Fibroblast of lung (primary cell): ENCODE measurements at regions not wholly inside any gene's neighbourhood (a gene's known extent, or its start where the extent isn't known, plus 50 kb on each side); places are given as distances from the start of the nearest gene placed in this dataset.

ENCODE experiments used
- DNase-seq, 2 donors: peaks; one replicate each; pipeline versions ENCODE4 v3.0.0 to v3.0.0-alpha.2; 2010; ENCODE audit warnings: low read depth in 2 of 2
- H2AFZ ChIP-seq: 2 replicates; pipeline ENCODE4 v1.5.1; 2012; ENCODE audit warnings: low read length, control low read depth, inconsistent platforms
- H3K27ac ChIP-seq: 2 replicates; pipeline ENCODE4 v1.5.1; 2011; ENCODE audit warnings: low read length, control low read depth; ENCODE audit not compliant: insufficient read depth
- H3K27me3 ChIP-seq: 2 replicates; pipeline ENCODE4 v1.5.1; 2011; ENCODE audit warnings: mild to moderate bottlenecking, low read length; ENCODE audit not compliant: control insufficient read depth, insufficient read depth
- H3K36me3 ChIP-seq: 2 replicates; pipeline ENCODE4 v1.5.1; 2011; ENCODE audit warnings: low read length; ENCODE audit not compliant: control insufficient read depth, insufficient read depth
- H3K4me1 ChIP-seq: 2 replicates; pipeline ENCODE4 v1.5.1; 2011; ENCODE audit warnings: low read length; ENCODE audit not compliant: control insufficient read depth, insufficient read depth; ENCODE audit errors: extremely low read depth
- H3K4me2 ChIP-seq: 2 replicates; pipeline ENCODE4 v1.5.1; 2011; ENCODE audit warnings: low read length, control low read depth; ENCODE audit not compliant: insufficient read depth; ENCODE audit errors: extremely low read depth
- H3K4me3 ChIP-seq, 4 experiments: fragments of 200-600 bp in 1 of 4; sonication (generic) in 1 of 4; replicated peaks in 1 of 4; 2 replicates each; pipeline ENCODE4 v1.5.1; 2011 to 2016; ENCODE audit warnings: low read length in 4 of 4, low read depth in 3 of 4, mild to moderate bottlenecking in 3 of 4, control low read depth in 2 of 4, inconsistent platforms in 1 of 4, mixed read lengths in 1 of 4; ENCODE audit not compliant: insufficient read depth in 1 of 4; ENCODE audit errors: control extremely low read depth in 1 of 4
- H3K79me2 ChIP-seq: 2 replicates; pipeline ENCODE4 v1.5.1; 2012; ENCODE audit warnings: mild to moderate bottlenecking, low read length, inconsistent platforms; ENCODE audit not compliant: control insufficient read depth, insufficient read depth
- H3K9ac ChIP-seq: 2 replicates; pipeline ENCODE4 v1.5.1; 2011; ENCODE audit warnings: mild to moderate bottlenecking, low read length, control low read depth; ENCODE audit not compliant: insufficient read depth
- H3K9me3 ChIP-seq: 2 replicates; pipeline ENCODE4 v1.5.1; 2012; ENCODE audit warnings: low read depth, low read length; ENCODE audit not compliant: control insufficient read depth, insufficient read depth
- H4K20me1 ChIP-seq: 2 replicates; pipeline ENCODE4 v1.5.1; 2011; ENCODE audit warnings: low read length; ENCODE audit not compliant: control insufficient read depth, insufficient read depth; ENCODE audit errors: extremely low read depth
- EZH2 ChIP-seq: IDR thresholded peaks from 2 replicates; pipeline ENCODE4 v1.5.1; 2012; ENCODE audit warnings: low read length, control low read depth, mild to moderate bottlenecking; ENCODE audit errors: missing control alignments
- TF ChIP-seq, protein P1 (sequence below), 2 donors: IDR thresholded peaks in 1 of 2; conservative IDR thresholded peaks in 1 of 2; 1 replicate in 1 of 2; 2 replicates in 1 of 2; pipeline ENCODE4 v1.5.1; 2011 to 2012; ENCODE audit warnings: low read length in 2 of 2, control low read depth in 1 of 2, inconsistent platforms in 1 of 2, low read depth in 1 of 2, mild to moderate bottlenecking in 1 of 2

GRCh38 chr4:85268961-85269360 is 206.0 kb upstream of the ARHGAP24 start:
- no peak overlapping the region for H3K27ac ChIP-seq
- TF ChIP-seq EZH2: no peak
- TF ChIP-seq, protein P1, sequence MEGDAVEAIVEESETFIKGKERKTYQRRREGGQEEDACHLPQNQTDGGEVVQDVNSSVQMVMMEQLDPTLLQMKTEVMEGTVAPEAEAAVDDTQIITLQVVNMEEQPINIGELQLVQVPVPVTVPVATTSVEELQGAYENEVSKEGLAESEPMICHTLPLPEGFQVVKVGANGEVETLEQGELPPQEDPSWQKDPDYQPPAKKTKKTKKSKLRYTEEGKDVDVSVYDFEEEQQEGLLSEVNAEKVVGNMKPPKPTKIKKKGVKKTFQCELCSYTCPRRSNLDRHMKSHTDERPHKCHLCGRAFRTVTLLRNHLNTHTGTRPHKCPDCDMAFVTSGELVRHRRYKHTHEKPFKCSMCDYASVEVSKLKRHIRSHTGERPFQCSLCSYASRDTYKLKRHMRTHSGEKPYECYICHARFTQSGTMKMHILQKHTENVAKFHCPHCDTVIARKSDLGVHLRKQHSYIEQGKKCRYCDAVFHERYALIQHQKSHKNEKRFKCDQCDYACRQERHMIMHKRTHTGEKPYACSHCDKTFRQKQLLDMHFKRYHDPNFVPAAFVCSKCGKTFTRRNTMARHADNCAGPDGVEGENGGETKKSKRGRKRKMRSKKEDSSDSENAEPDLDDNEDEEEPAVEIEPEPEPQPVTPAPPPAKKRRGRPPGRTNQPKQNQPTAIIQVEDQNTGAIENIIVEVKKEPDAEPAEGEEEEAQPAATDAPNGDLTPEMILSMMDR (conservative IDR thresholded peaks at IDR 0.05 in 1 of 2, IDR thresholded peaks at IDR 0.05 in 1 of 2; ENCODE audit: low read depth in 1 of 2, low read length in 2 of 2): no peak
- H3K4me2 ChIP-seq: no peak overlapping the region
- H3K4me3 ChIP-seq: no peak overlapping the region
- no peaks in the 10 kb centered on the region for H3K4me1 ChIP-seq
- no peak overlapping the region for H3K9ac ChIP-seq
- no peaks in the 10 kb centered on the region for H3K27me3 ChIP-seq
- H2AFZ ChIP-seq: no peak overlapping the region
- H3K9me3 ChIP-seq: no peaks in the 10 kb centered on the region
- H4K20me1 ChIP-seq: no peaks in the 10 kb centered on the region
- no peaks in the 10 kb centered on the region for H3K36me3 ChIP-seq
- H3K79me2 ChIP-seq: no peaks in the 10 kb centered on the region
- DNase-seq: no peak

DNA sequence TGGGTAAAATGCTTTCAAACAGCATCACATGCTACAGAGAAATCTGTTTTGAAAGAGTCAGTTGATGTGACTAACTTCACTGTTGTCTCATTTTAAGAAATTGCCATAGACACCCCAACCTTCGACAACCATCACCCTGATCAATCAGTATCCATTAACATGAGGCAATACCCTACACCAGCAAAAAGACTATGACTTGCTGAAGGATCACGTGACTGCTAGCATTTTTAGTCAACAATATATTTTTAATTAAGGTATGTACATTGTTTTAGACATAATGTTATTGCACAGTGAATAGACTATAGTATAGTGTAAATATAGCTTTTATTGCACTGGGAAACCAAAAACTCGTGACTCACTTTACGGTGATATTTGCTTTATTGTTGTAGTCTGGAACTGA is 200.0 kb upstream of the ARHGAP24 start:
- no peak for TF ChIP-seq EZH2
- TF ChIP-seq, protein P1 (conservative IDR thresholded peaks at IDR 0.05 in 1 of 2, IDR thresholded peaks at IDR 0.05 in 1 of 2; ENCODE audit: low read depth in 1 of 2, low read length in 2 of 2): no peak
- no peaks in the 10 kb centered on the region for H3K79me2 ChIP-seq
- H3K36me3 ChIP-seq: no peaks in the 10 kb centered on the region
- no peaks in the 10 kb centered on the region for H4K20me1 ChIP-seq
- H3K27ac ChIP-seq: no peak overlapping the region
- no peaks in the 10 kb centered on the region for H3K4me1 ChIP-seq
- H3K4me3 ChIP-seq: no peak overlapping the region
- H2AFZ ChIP-seq: no peak overlapping the region
- no peak overlapping the region for H3K4me2 ChIP-seq
- H3K27me3 ChIP-seq: no peaks in the 10 kb centered on the region
- DNase-seq: no peak
- no peaks in the 10 kb centered on the region for H3K9me3 ChIP-seq
- H3K9ac ChIP-seq: no peak overlapping the region

DNA sequence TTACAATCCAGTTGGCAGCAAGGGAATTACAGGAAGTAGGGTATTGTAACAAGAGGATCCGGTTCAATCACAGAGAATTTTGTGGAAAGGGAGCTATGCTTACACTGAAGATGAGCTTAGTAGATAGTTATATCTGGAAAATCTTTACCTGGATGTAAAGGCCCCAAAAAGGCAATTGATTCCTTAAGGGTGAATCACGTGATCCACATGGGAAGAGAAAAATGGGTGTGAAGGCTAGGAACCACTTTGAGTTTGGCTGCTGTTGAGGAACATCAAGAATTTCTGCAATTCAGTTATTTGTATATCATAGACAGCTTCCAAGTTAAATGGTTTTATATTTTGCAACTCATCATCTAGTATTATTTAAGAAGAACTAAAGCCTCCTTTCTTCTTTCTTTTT is 194.0 kb upstream of the ARHGAP24 start:
- Histone ChIP-seq H3K9ac (no peak overlapping the region), H3K4me1 (no peaks in the 10 kb centered on the region), H3K27ac (no peak overlapping the region), H3K36me3 (no peaks in the 10 kb centered on the region), H3K4me2 (no peak overlapping the region), H3K79me2 (no peaks in the 10 kb centered on the region), H3K27me3 (no peaks in the 10 kb centered on the region), H2AFZ (no peak overlapping the region), H3K9me3 (no peaks in the 10 kb centered on the region), H3K4me3 (no peak overlapping the region), H4K20me1 (no peaks in the 10 kb centered on the region)
- TF ChIP-seq, protein P1 (conservative IDR thresholded peaks at IDR 0.05 in 1 of 2, IDR thresholded peaks at IDR 0.05 in 1 of 2; ENCODE audit: low read depth in 1 of 2, low read length in 2 of 2): no peak
- TF ChIP-seq EZH2: no peak
- DNase-seq: no peak
